Hindlimb muscle (tissue), 1 donor: ENCODE measurements at regions not wholly inside any gene's neighbourhood (a gene's known extent, or its start where the extent isn't known, plus 50 kb on each side); places are given as distances from the start of the nearest gene placed in this dataset.
A peak's percentile ranks its signal among the peaks of the same experiment; 100 is the strongest.
"Not testable (repeated sequence)": the region's sequence is repeated elsewhere in the genome, so short reads cannot be mapped to it uniquely, and the experiment has no call there.

ENCODE experiments used
- DNase-seq: peaks from one replicate; pipeline ENCODE4 v3.0.0-alpha.2; 2013

DNA sequence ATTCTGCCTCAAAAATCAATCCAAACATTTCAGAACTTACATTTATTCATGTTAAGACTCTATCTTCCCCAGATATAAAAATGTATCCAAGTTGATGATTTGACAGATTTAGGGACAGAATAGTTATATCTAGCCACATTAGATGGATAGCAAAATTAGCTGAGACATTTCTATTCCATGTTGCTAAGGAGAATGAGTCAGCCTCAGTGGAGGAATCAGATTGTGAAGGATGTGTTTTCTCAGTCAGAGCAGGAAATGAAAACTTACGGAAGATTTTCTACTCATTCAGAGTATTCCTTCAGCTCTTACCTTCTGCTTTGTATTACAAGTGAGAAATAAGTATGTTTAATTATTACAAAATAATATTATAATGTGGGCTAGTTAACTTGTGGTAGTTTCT is 556.3 kb upstream of the ANO3 start:
- DNase-seq = no peak

GRCh38 chr11:25776238-25776637 is 555.7 kb upstream of the ANO3 start:
- no peak for DNase-seq

DNA sequence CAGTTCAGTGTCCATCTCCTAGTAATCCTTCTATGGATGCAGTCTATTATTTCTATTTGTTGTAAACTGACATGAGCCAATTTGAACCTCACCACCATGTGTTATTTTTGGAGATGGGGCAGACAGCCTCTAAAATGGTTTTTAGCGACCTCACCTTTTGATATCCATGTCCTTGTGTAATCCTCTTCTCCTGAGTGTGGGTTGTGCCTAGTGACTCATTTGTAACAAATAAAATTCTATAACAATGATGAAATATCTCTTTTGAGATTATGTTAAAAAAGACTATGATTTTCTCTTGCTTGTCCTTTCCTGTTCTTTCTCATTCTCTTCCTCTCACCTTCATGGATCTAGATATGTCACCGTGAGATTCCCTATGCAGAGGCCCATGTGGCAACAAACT is 554.6 kb upstream of the ANO3 start:
- DNase-seq = no peak

- no peak for DNase-seq
These were observed 552.9 kb upstream of the ANO3 start for GRCh38 chr11:25779033-25779432.

- DNase-seq = no peak
These were observed 544.5 kb upstream of the ANO3 start for GRCh38 chr11:25787416-25787815.

GRCh38 chr11:25790396-25790795 is 541.5 kb upstream of the ANO3 start:
- DNase-seq = no peak

GRCh38 chr11:25793637-25794036 is 538.3 kb upstream of the ANO3 start:
- DNase-seq = no peak

- DNase-seq = no peak
These were observed 537.1 kb upstream of the ANO3 start for GRCh38 chr11:25794804-25795203.

GRCh38 chr11:25816411-25816810 is 515.5 kb upstream of the ANO3 start:
- DNase-seq = no peak

DNA sequence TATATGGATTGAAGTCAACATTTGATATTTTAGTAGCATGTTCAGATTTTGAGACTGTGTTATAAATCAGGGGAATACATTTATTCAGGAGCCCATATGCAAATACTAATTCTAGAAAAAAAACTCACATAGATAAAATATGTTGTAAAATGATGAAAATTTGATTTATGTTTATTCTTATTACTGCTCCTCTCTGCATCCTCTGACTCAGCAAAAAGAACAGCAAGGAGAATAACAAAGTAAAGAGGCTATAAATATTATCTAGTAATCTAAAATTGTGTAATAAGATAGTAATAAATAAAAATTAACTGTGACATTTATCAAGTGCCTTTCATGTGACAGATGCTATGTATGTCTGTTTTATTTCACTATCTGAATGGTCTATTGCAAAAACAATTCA is 507.2 kb upstream of the ANO3 start:
- no peak for DNase-seq

GRCh38 chr11:25831485-25831884 is 500.4 kb upstream of the ANO3 start:
- DNase-seq = not testable (repeated sequence)

DNA sequence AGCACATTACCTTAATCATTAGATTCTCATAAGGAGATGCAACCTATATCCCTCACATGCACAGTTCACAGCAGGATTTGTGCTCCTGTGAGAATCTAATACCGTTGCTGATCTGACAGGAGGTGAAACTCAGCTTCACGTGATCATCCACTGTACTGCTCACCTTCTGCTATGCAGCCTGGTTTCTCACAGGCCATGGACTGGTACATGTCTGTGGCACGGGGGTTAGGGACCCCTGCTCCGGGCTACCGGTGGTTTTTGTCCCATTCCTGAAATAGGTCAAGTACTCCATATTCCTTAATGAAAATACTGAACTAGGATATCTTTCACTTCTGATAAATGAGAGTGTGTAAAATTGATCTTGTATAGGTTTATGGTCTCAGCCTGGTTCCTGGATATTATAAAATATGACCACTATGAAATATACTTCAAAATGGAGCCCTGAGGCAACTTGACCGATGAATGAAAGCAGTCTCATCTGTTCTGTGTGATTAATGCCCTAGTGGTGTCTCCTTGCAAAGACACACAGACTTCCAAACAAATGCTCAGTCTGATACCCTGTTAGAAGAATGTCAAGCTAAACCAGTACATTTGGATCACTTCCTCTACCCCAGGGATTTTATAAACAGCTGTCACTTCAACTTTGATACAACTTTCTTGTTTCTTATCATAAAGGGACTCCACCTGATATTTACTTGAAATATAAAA is 492.9 kb upstream of the ANO3 start:
- DNase-seq = no peak

GRCh38 chr11:25844811-25845210 is 487.1 kb upstream of the ANO3 start:
- DNase-seq = no peak

DNA sequence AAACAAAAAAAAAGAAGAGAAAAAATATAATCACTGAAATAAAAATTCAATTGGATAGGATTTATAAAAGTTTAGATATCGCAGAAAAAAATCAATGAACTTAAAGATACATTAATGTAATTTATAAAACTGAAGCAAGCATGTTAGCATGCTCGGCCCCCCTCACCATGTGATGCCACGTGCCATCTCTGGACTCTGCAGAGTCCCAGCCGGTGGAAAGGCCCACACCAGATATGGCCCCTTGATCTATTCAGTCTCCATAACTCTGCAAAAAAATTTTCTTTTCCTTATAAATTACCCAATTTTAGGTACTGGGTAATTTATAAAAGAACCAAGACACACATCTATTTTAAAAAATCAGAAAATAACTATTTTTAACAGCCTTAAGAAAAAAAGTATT is 476.0 kb upstream of the ANO3 start:
- DNase-seq = no peak

DNA sequence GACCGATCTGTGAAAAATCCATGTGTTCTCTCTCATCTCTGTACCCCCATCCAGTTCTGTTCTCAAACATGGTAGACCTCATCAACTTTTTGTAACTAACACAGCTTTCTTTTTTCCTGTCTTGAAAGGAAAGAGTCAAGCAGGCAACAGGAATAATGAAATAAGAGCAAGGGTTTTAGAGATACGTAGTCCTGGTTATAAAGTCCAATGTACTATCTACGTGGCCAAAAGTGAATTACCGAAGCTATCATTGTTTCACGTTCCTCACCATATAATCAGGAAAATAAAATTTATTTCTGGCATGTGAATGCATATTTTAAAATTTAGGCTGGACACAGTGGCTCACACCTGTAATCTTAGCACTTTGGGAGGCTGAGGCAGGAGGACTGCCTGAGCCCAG is 472.2 kb upstream of the ANO3 start:
- no peak for DNase-seq

- DNase-seq = peak; percentile 18
These were observed 471.1 kb upstream of the ANO3 start for GRCh38 chr11:25860677-25861450.

GRCh38 chr11:25862159-25862558 is 469.8 kb upstream of the ANO3 start:
- DNase-seq = no peak

- no peak for DNase-seq
These were observed 467.9 kb upstream of the ANO3 start for GRCh38 chr11:25863986-25864385.

DNA sequence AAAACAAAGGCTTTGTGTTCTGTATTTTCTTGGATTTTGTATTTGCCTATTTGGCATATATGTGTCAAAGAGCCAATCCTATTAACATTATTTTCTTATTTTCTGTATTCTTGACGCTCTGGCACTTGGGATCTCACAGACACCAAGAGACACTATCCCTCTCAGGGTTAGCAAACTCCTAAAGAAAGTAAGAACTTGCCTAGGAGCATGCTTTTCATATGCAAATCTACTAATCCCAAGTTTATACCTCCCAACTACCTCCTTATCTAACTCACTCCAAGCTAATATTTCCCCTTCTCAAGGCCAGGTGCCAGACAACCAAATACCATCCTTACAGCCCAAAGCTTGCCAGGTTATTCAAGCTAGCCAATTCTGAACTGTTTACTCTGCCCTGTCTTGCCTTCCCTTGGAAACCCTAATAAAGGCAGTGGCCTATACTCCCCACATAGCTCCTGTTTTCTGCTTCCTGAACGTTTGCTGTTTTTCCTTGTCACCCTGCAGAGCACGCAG is 455.4 kb upstream of the ANO3 start:
- DNase-seq = no peak

DNA sequence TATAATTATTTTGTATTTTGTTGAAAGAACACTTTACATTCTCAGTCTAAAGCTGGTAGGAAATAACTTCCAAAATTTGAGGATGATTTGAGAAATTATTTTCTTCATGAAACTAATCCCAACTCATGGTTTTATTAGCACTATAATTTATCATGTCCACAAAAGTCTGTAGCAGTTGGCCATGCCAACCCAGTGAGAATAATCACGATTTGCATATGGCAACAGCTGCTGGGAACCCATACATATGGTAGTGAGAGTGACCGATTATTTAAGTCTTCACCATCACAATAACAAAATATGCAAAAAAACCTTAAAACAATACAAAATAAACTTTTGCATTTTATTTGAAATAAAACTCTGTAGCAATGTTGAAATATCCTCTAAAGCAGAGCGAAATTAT is 445.9 kb upstream of the ANO3 start:
- no peak for DNase-seq

- DNase-seq = no peak
These were observed 441.2 kb upstream of the ANO3 start for GRCh38 chr11:25890626-25891260.

GRCh38 chr11:25891960-25892359 is 440.0 kb upstream of the ANO3 start:
- no peak for DNase-seq

GRCh38 chr11:25899617-25900160 is 432.2 kb upstream of the ANO3 start:
- no peak for DNase-seq
